Urinary bladder (tissue), 3 donors: ENCODE measurements at regions not wholly inside any gene's neighbourhood (a gene's known extent, or its start where the extent isn't known, plus 50 kb on each side); places are given as distances from the start of the nearest gene placed in this dataset.

Experiments used
- DNase-seq: peaks from one replicate; pipeline ENCODE4 v3.0.0-alpha.2; 2015; ENCODE audit errors: extremely low spot score
- H3K27ac ChIP-seq: one replicate; pipeline ENCODE4 v1.5.1; 2013; ENCODE audit warnings: low read depth, mild to moderate bottlenecking, moderate library complexity
- H3K36me3 ChIP-seq: one replicate; pipeline ENCODE4 v1.6.1; 2013; ENCODE audit warnings: mild to moderate bottlenecking, moderate library complexity; ENCODE audit not compliant: insufficient read depth
- H3K4me1 ChIP-seq: one replicate; pipeline ENCODE4 v1.6.1; 2013; ENCODE audit warnings: mild to moderate bottlenecking, moderate library complexity; ENCODE audit not compliant: insufficient read depth
- H3K4me3 ChIP-seq: one replicate; pipeline ENCODE4 v1.5.1; 2013; ENCODE audit warnings: low read depth, low read length
- WGBS: extraction: QIAGEN DNeasy Blood & Tissue Kit; methylation state at CpG from one replicate; pipeline ENCODE4 v1.1.7; 2013; 5-methylcytosine and 5-hydroxymethylcytosine counted together
- donor health status: healthy with polysubstance abuse.
- donor health status: healthy.

DNA sequence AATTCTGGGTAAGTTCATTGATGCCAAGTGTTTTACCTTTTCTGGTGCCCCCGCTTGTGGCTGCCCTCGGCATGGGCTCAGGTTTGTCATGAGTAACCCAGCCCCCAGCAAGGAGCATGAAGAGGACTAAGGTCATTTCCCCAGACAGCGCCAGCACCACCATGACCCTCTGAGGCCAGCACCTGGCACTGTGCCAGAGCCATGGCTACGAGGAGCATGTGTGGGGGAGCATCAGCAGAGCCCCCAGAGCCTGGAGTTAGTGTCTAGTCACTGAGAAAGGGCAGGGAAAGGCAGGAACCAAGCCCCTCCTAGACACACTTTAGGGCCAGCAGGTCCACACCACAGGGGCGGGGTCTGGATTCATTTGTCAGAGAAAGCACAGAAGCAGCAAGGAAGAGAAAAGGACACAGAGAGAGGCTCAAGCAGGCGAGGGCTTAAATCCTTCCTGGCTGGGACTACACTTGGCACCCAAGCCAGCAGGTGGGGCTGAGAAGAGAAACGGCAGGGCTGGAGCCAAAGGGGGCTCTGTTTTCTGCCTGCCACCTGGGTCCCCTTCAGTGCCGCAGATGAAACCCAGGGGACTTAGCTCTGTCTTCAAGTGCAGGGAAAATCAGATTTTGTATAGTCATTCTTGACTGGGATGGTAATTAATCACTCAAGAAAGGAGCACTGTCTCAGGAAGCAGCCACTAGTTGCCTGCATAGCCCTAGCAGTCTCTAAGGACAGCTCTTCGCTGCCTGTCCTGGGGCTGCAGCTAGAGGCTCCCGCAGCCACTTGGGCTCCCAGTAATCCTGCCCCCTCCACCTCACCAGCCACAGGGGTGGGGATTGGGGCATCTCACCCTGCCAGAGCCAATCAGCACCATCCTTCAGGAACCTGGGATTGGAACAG lies 79.6 kb upstream of the ZC3H12A start:
- no peaks in the 10 kb centered on the region for H3K36me3 ChIP-seq
- no peak overlapping the region for H3K4me3 ChIP-seq
- no peak overlapping the region for H3K27ac ChIP-seq
- no peak for DNase-seq
- 33% methylated on average over 10 of the region's 10 CpGs for WGBS
- H3K4me1 ChIP-seq: no peaks in the 10 kb centered on the region

GRCh38 chr1:37398096-37398495 lies 76.3 kb upstream of the ZC3H12A start:
- no peaks in the 10 kb centered on the region for H3K4me1 ChIP-seq
- no peak for DNase-seq
- H3K27ac ChIP-seq: no peak overlapping the region
- WGBS: 93% methylated on average over 8 of the region's 8 CpGs
- H3K36me3 ChIP-seq: no peaks in the 10 kb centered on the region
- no peak overlapping the region for H3K4me3 ChIP-seq

DNA sequence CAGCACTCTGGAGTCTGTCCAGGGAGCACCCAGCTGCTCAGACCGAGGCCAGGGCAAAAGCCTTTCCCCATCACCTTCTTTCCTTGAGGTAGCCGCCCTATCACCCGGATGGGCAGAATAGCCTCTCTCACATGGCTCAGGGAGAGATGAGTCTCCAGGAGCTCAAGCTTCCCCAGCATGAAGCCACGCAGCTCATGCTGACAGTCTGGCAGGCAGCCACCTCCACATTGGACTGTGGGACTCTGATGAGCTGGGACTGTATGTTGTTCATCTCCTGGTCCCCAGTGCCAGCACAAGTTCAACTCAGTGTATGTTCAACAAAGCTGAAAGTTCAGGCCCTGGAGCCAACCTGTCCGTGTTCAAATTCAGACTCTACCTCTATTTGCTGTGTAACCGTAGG lies 75.2 kb upstream of the ZC3H12A start:
- no peak for DNase-seq
- Histone ChIP-seq H3K4me3 (no peak overlapping the region), H3K27ac (no peak overlapping the region), H3K36me3 (no peaks in the 10 kb centered on the region), H3K4me1 (no peaks in the 10 kb centered on the region)
- WGBS: 63% methylated on average over 6 of the region's 6 CpGs

GRCh38 chr1:37399830-37400464 lies 74.4 kb upstream of the ZC3H12A start:
- Histone ChIP-seq H3K4me3 (no peak overlapping the region), H3K36me3 (no peaks in the 10 kb centered on the region), H3K27ac (no peak overlapping the region), H3K4me1 (no peaks in the 10 kb centered on the region)
- DNase-seq: no peak
- 65% methylated on average over 3 of the region's 3 CpGs for WGBS

- no peak for DNase-seq
- Histone ChIP-seq H3K36me3 (no peaks in the 10 kb centered on the region), H3K4me3 (no peak overlapping the region), H3K4me1 (no peaks in the 10 kb centered on the region), H3K27ac (no peak overlapping the region)
- WGBS: 63% methylated on average over 21 of the region's 21 CpGs
These were observed 73.7 kb upstream of the ZC3H12A start for GRCh38 chr1:37400466-37401225.

DNA sequence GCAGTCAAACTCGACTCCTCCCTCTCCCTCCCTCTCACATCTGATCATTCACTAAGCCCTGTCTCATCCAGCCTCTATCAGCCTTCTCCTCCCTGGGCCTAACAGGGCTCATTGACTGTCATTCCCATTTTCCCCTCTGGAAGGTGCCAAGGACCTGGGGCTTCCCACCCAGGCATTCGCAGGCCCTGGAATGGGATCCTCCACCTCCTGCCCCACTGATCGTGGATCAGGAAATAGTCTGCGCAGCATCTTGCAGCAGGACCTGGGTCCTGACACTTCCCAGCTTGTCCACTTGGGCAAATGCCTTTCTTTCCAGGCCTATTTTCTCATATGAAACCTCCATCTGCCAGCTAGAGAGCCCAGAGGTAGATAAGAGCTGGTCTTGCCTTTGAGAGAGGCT lies 71.2 kb upstream of the ZC3H12A start:
- Histone ChIP-seq H3K36me3 (no peaks in the 10 kb centered on the region), H3K4me1 (no peaks in the 10 kb centered on the region), H3K4me3 (no peak overlapping the region), H3K27ac (no peak overlapping the region)
- DNase-seq: no peak
- WGBS: 71% methylated on average over 4 of the region's 4 CpGs

GRCh38 chr1:37404711-37405110 lies 69.7 kb upstream of the ZC3H12A start:
- WGBS: 57% methylated on average over 4 of the region's 4 CpGs
- Histone ChIP-seq H3K36me3 (no peaks in the 10 kb centered on the region), H3K27ac (no peak overlapping the region), H3K4me1 (no peaks in the 10 kb centered on the region), H3K4me3 (no peak overlapping the region)
- no peak for DNase-seq

DNA sequence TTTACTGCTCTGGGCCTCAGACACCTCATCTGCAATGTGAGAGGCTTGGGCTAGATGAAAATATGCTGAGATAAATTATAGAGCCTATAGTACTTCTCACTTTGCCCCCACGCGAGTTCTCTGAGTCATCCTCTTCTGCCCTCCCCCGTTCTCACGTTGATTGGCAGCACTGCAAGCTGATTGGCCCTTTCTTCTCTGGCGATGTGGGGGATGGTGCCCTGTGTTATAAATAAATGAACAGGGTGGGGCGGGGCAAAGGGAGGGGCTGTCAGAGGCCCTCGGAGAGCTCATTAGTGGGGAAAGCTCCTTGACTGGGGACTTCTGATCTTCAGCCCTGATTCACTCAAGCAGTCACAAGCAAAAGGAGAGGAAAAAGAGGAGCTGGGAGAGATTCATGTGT lies 64.3 kb upstream of the ZC3H12A start:
- H3K4me3 ChIP-seq: no peak overlapping the region
- H3K36me3 ChIP-seq: no peaks in the 10 kb centered on the region
- 24% methylated on average over 7 of the region's 7 CpGs for WGBS
- no peak overlapping the region for H3K27ac ChIP-seq
- H3K4me1 ChIP-seq: no peaks in the 10 kb centered on the region
- DNase-seq: no peak

GRCh38 chr1:37410815-37411214 lies 63.6 kb upstream of the ZC3H12A start:
- WGBS: 12% methylated on average over 7 of the region's 7 CpGs
- Histone ChIP-seq H3K4me1 (no peaks in the 10 kb centered on the region), H3K36me3 (no peaks in the 10 kb centered on the region), H3K27ac (no peak overlapping the region), H3K4me3 (no peak overlapping the region)
- no peak for DNase-seq

DNA sequence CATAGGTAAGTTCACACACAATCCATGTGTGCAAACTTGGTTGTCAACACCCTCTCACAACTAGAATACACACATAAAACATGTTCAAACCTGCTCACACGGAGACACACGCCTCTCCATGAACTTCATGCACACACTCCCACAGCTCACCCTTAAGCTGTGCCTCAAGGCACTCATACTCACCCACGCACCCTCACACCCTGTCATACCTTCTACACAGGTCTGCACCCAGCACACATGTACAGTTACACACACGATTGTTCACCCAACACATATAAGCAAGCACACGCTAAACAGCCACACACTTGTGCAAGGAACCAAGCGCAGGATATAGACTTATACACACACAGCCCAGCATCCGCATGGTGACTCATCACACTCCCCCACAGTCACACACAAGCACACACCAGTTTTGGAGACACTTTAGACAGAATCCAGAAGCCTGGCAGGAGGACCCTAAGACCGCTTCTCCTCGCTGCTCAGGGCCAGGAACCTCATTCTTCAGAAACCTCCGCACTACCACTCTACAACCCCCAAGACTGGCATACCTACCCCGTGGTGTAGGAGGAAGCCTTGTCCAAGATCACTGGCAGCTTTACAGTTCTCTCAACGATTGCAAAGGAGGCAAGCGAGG lies 58.7 kb upstream of the ZC3H12A start:
- Histone ChIP-seq H3K27ac (no peak overlapping the region), H3K36me3 (no peaks in the 10 kb centered on the region), H3K4me3 (no peak overlapping the region), H3K4me1 (no peaks in the 10 kb centered on the region)
- no peak for DNase-seq
- WGBS: 84% methylated on average over 13 of the region's 13 CpGs

- no peak overlapping the region for H3K27ac ChIP-seq
- WGBS: 38% methylated on average over 1 of the region's 1 CpG
- H3K4me3 ChIP-seq: no peak overlapping the region
- DNase-seq: no peak
- no peaks in the 10 kb centered on the region for H3K36me3 ChIP-seq
- no peaks in the 10 kb centered on the region for H3K4me1 ChIP-seq
These were observed 53.9 kb upstream of the ZC3H12A start for GRCh38 chr1:37420456-37420855.

GRCh38 chr1:37423810-37424209 lies 50.6 kb upstream of the ZC3H12A start:
- no peak for DNase-seq
- Histone ChIP-seq H3K36me3 (no peaks in the 10 kb centered on the region), H3K4me1 (no peaks in the 10 kb centered on the region), H3K27ac (no peak overlapping the region), H3K4me3 (no peak overlapping the region)
- 88% methylated on average over 9 of the region's 9 CpGs for WGBS

- H3K4me3 ChIP-seq: no peak overlapping the region
- H3K27ac ChIP-seq: no peak overlapping the region
- no peaks in the 10 kb centered on the region for H3K36me3 ChIP-seq
- 52% methylated on average over 1 of the region's 1 CpG for WGBS
- DNase-seq: no peak
- no peaks in the 10 kb centered on the region for H3K4me1 ChIP-seq
These were observed 49.9 kb upstream of the ZC3H12A start for GRCh38 chr1:37424523-37424922.
